Germinal center (tissue), 1 donor: ENCODE measurements at regions not wholly inside any gene's neighbourhood (a gene's known extent, or its start where the extent isn't known, plus 50 kb on each side); places are given as distances from the start of the nearest gene placed in this dataset.

ENCODE experiments used
- DNase-seq: peaks from one replicate; pipeline ENCODE4 v3.0.0; 2012; ENCODE audit warnings: mixed read lengths, low spot score

GRCh38 chr5:143464723-143465490, 61.4 kb upstream of the NR3C1 start:
- no peak for DNase-seq

GRCh38 chr5:143462431-143462830, 58.9 kb upstream of the NR3C1 start:
- DNase-seq: no peak

GRCh38 chr5:143459433-143459832, 55.9 kb upstream of the NR3C1 start:
- no peak for DNase-seq

GRCh38 chr5:143456952-143457547, 53.6 kb upstream of the NR3C1 start:
- DNase-seq: no peak

GRCh38 chr5:143454936-143455516, 51.5 kb upstream of the NR3C1 start:
- no peak for DNase-seq

- DNase-seq: no peak
Observed at GRCh38 chr5:143453720-143454119, 50.2 kb upstream of the NR3C1 start.
